A673 (cell line): ENCODE measurements at regions not wholly inside any gene's neighbourhood (a gene's known extent, or its start where the extent isn't known, plus 50 kb on each side); places are given as distances from the start of the nearest gene placed in this dataset.

Experiments used
- CTCF ChIP-seq: fragments of 300-800, 200-600 bp; sonication (generic); conservative IDR thresholded peaks from 2 replicates; pipeline ENCODE4 v1.5.1; 2017; ENCODE audit warnings: low read depth, mild to moderate bottlenecking, antibody characterized with exemption, low read length, moderate library complexity, mixed read lengths
- EZH2 ChIP-seq: fragments of 200-600 bp; sonication (generic); IDR thresholded peaks from 2 replicates; pipeline ENCODE4 v1.6.1; 2017; ENCODE audit warnings: borderline replicate concordance, low read depth, mild to moderate bottlenecking, mixed read lengths, antibody characterized with exemption, low read length; ENCODE audit not compliant: poor library complexity, severe bottlenecking

DNA sequence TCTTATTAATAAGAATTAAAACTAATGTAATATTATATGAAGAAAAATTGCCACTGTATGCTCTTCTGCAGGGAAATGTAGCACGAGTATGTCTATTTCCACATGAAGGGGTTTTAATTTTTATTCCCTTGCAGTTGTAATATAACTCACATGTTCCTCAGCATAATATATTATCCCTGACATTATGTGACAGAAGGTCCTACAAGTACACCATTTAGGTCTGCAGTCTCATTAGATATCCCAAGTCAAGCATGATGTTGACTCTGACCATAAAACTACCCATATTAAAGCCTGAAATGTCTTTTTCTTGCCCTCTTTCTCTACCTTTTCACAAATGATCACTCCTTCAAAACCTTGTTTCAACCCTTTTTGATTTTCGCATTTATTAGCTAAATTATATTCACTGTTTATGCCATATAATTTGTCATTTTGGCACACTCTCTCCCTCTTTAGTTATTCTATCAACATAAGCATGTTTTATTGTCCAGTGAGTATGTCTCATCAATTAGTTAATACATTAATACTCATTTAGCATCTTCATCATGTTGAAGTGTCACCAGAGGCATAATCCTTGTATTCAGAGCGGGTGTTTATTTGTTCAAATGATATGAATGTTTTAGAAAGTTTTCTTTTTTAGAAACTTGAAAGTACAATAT is 532.8 kb downstream of the MAT2B start:
- no peak for TF ChIP-seq CTCF
- TF ChIP-seq EZH2 = no peak
